HCT116 (cell line): ENCODE measurements at regions not wholly inside any gene's neighbourhood (a gene's known extent, or its start where the extent isn't known, plus 50 kb on each side); places are given as distances from the start of the nearest gene placed in this dataset.

Source experiments
- ATAC-seq: fragments of 200-7000 bp; cut with Tn5 transposase; 2 replicates; pipeline ENCODE4 v1.9.1; 2020; ENCODE audit warnings: mild to moderate bottlenecking, moderate library complexity
- BruUV-seq: library from RNA; stranded (reverse); fragments of 400-500 nt; replicated peaks from 2 replicates; lab custom pipeline; 2021; lab: Mats Ljungman, UMichigan
- CTCF ChIA-PET: fragments of 300-600 bp; sonication (Branson Sonifier 250); formaldehyde crosslinking; loops from one replicate; lab custom pipeline; 2021; ENCODE audit warnings: antibody characterized with exemption; lab: Charles Lee
- POLR2A ChIA-PET: fragments of 300-600, 350-600 bp; sonication (Branson Sonifier 250); formaldehyde crosslinking; loops from one replicate; lab custom pipeline; 2021; ENCODE audit warnings: antibody characterized with exemption; lab: Charles Lee
- RAD21 ChIA-PET, 2 experiments: fragments of 300-600 bp; sonication (Branson Sonifier 250); formaldehyde crosslinking; loops; one replicate each; lab custom pipeline; 2023; ENCODE audit warnings: low total read pairs in 2 of 2; ENCODE audit not compliant: uncharacterized antibody in 2 of 2, unreplicated experiment in 2 of 2, low non-redundant PET in 1 of 2; lab: Charles Lee
- DNase-seq: peaks from one replicate; pipeline ENCODE4 v3.0.0-alpha.2; 2010; ENCODE audit warnings: low read depth, low spot score
- H2AFZ ChIP-seq: fragments of 200-600 bp; shearing (Covaris generic), sonication (generic); 2 replicates; pipeline ENCODE4 v1.6.1; 2017; ENCODE audit warnings: low read depth, mixed run types, mixed read lengths, antibody characterized with exemption, low read length; ENCODE audit not compliant: poor library complexity, severe bottlenecking
- H3K27ac ChIP-seq: 2 replicates; pipeline ENCODE4 v1.5.1; 2012; ENCODE audit warnings: low read depth, low read length
- H3K27me3 ChIP-seq: fragments of 200-600 bp; sonication (generic); 2 replicates; pipeline ENCODE4 v1.6.1; 2016; ENCODE audit warnings: mixed run types, low read length, mixed read lengths; ENCODE audit not compliant: insufficient read depth
- H3K36me3 ChIP-seq, 2 experiments: fragments of 200-500 bp in 1 of 2; fragments of 200-600 bp in 1 of 2; sonication (Bioruptor generic) in 1 of 2; sonication (generic) in 1 of 2; 2 replicates each; pipeline versions ENCODE4 v1.5.1 to v1.6.1; 2014 to 2016; ENCODE audit warnings: low read length in 2 of 2, inconsistent platforms in 1 of 2, mixed read lengths in 1 of 2, mixed run types in 1 of 2; ENCODE audit not compliant: insufficient read depth in 2 of 2, control insufficient read depth in 1 of 2
- H3K4me1 ChIP-seq, 2 experiments: fragments of 200-600 bp in 1 of 2; sonication (generic) in 1 of 2; 2 replicates each; pipeline versions ENCODE4 v1.5.1 to v1.6.1; 2012 to 2017; ENCODE audit warnings: low read length in 2 of 2, inconsistent platforms in 1 of 2, mild to moderate bottlenecking in 1 of 2, mixed read lengths in 1 of 2, mixed run types in 1 of 2, moderate library complexity in 1 of 2; ENCODE audit not compliant: insufficient read depth in 2 of 2, control insufficient read depth in 1 of 2
- H3K4me2 ChIP-seq: fragments of 200-600 bp; sonication (generic); 2 replicates; pipeline ENCODE4 v1.6.1; 2017; ENCODE audit warnings: mixed run types, low read length, mixed read lengths
- H3K4me3 ChIP-seq, 2 experiments: fragments of 200-600 bp in 1 of 2; sonication (generic) in 1 of 2; replicated peaks in 1 of 2; 2 replicates each; pipeline ENCODE4 v1.5.1; 2011 to 2016; ENCODE audit warnings: low read length in 2 of 2, control low read depth in 1 of 2, low read depth in 1 of 2, mild to moderate bottlenecking in 1 of 2, mixed read lengths in 1 of 2, mixed run types in 1 of 2
- H3K79me2 ChIP-seq: fragments of 200-600 bp; sonication (generic); 2 replicates; pipeline ENCODE4 v1.6.1; 2017; ENCODE audit warnings: mild to moderate bottlenecking, mixed run types, low read length, moderate library complexity, mixed read lengths; ENCODE audit not compliant: insufficient read depth
- H3K9ac ChIP-seq: fragments of 200-600 bp; sonication (generic); 2 replicates; pipeline ENCODE4 v1.6.1; 2016; ENCODE audit warnings: low read length, mixed read lengths
- H3K9me2 ChIP-seq: fragments of 200-600 bp; sonication (generic), shearing (Covaris generic); 2 replicates; pipeline ENCODE4 v1.6.1; 2017; ENCODE audit warnings: mixed run types, mild to moderate bottlenecking, moderate library complexity; ENCODE audit not compliant: insufficient read depth
- H3K9me3 ChIP-seq, 2 experiments: fragments of 200-500 bp in 1 of 2; fragments of 200-600 bp in 1 of 2; sonication (Bioruptor generic) in 1 of 2; sonication (generic) in 1 of 2; 2 replicates each; pipeline ENCODE4 v1.6.1; 2014 to 2017; ENCODE audit warnings: low read length in 2 of 2, mixed read lengths in 2 of 2, inconsistent platforms in 1 of 2, low read depth in 1 of 2, mild to moderate bottlenecking in 1 of 2, mixed run types in 1 of 2, moderate library complexity in 1 of 2; ENCODE audit not compliant: control insufficient read depth in 1 of 2, insufficient read depth in 1 of 2
- H4K20me1 ChIP-seq: fragments of 200-600 bp; sonication (generic), shearing (Covaris generic); 2 replicates; pipeline ENCODE4 v1.6.1; 2017; ENCODE audit warnings: mixed run types, mild to moderate bottlenecking, moderate library complexity; ENCODE audit not compliant: insufficient read depth
- CBX3 ChIP-seq: IDR thresholded peaks from 2 replicates; pipeline ENCODE4 v1.6.1; 2012; ENCODE audit warnings: low read depth
- CEBPB ChIP-seq: IDR thresholded peaks from 2 replicates; pipeline ENCODE4 v1.6.1; 2012; ENCODE audit warnings: low read depth
- EZH2 ChIP-seq: fragments of 200-600 bp; sonication (generic); IDR thresholded peaks from 2 replicates; pipeline ENCODE4 v1.6.1; 2017; ENCODE audit warnings: antibody characterized with exemption, mixed run types
- FOSL1 ChIP-seq: IDR thresholded peaks from 2 replicates; pipeline ENCODE4 v1.6.1; 2012; ENCODE audit warnings: low read depth
- MAX ChIP-seq: IDR thresholded peaks from 2 replicates; pipeline ENCODE4 v1.6.1; 2012
- REST ChIP-seq: IDR thresholded peaks from 2 replicates; pipeline ENCODE4 v1.6.1; 2012; ENCODE audit warnings: low read depth
- SIN3A ChIP-seq: IDR thresholded peaks from 2 replicates; pipeline ENCODE4 v1.6.1; 2012; ENCODE audit warnings: low read depth
- ZBTB33 ChIP-seq: IDR thresholded peaks from 2 replicates; pipeline ENCODE4 v1.6.1; 2011; ENCODE audit warnings: mild to moderate bottlenecking, low read length, moderate library complexity; ENCODE audit not compliant: insufficient replicate concordance; ENCODE audit errors: extremely low read depth
- ZNF274 ChIP-seq: fragments of 200-500 bp; sonication (Bioruptor generic); IDR thresholded peaks from 2 replicates; pipeline ENCODE4 v1.6.1; 2014; ENCODE audit warnings: mild to moderate bottlenecking, low read depth, low read length, inconsistent platforms
- intact Hi-C: fragments of 100-400 bp; cut with micrococcal nuclease; formaldehyde crosslinking; loops from 2 replicates; pipeline ENCODE4 v1.10.0; 2022

GRCh38 chr1:99557546-99558202 lies 88.2 kb upstream of the PALMD start:
- RAD21 ChIA-PET = no interaction called here
- intact Hi-C loops = no loop called here
- Histone ChIP-seq H3K9me3 (no peaks in the 10 kb centered on the region), H3K27me3 (no peaks in the 10 kb centered on the region), H3K27ac (no peak overlapping the region), H3K36me3 (no peaks in the 10 kb centered on the region), H3K79me2 (no peaks in the 10 kb centered on the region), H3K9me2 (no peaks in the 10 kb centered on the region), H3K4me3 (no peak overlapping the region), H3K4me1 (no peaks in the 10 kb centered on the region), H3K9ac (no peak overlapping the region), H4K20me1 (no peaks in the 10 kb centered on the region), H3K4me2 (no peak overlapping the region), H2AFZ (no peak overlapping the region)
- no TSS peak for BruUV-seq
- DNase-seq (no peak), ATAC-seq (no peak)
- CTCF ChIA-PET = no interaction called here
- no peak for TF ChIP-seq CEBPB
- TF ChIP-seq REST = no peak
- TF ChIP-seq ZNF274 = no peak
- TF ChIP-seq FOSL1 = no peak
- no peak for TF ChIP-seq MAX
- no peak for TF ChIP-seq ZBTB33
- no peak for TF ChIP-seq CBX3
- TF ChIP-seq SIN3A = no peak
- no peak for TF ChIP-seq EZH2
- POLR2A ChIA-PET = no interaction called here
